Endothelial cell of umbilical vein (primary cell): ENCODE measurements at regions not wholly inside any gene's neighbourhood (a gene's known extent, or its start where the extent isn't known, plus 50 kb on each side); places are given as distances from the start of the nearest gene placed in this dataset.

ENCODE experiments used
- BruUV-seq: library from RNA; stranded (reverse); fragments of 400-500 nt; replicated peaks from 2 replicates; lab custom pipeline; 2021; lab: Mats Ljungman, UMichigan
- CTCF ChIA-PET: fragments of 300-600, 350-600 bp; sonication (Branson Sonifier 250); formaldehyde crosslinking; loops from one replicate; lab custom pipeline; 2021; ENCODE audit warnings: antibody characterized with exemption, inconsistent platforms; lab: Charles Lee
- POLR2A ChIA-PET: fragments of 300-600, 350-600 bp; sonication (Branson Sonifier 250); formaldehyde crosslinking; loops from one replicate; lab custom pipeline; 2021; ENCODE audit warnings: antibody characterized with exemption, inconsistent platforms; lab: Charles Lee
- DNase-seq: peaks from one replicate; pipeline ENCODE4 v3.0.0-alpha.2; 2011; ENCODE audit warnings: low read depth, low spot score
- FAIRE-seq: peaks from 2 replicates; lab custom pipeline; 2011; peaks lifted over from hg19 to GRCh38; lab: Jason Lieb, UNC
- H2AFZ ChIP-seq: 2 replicates; pipeline ENCODE4 v1.6.0; 2012; ENCODE audit warnings: low read depth, low read length, control low read depth, inconsistent platforms
- H3K27ac ChIP-seq: 2 replicates; pipeline ENCODE4 v1.5.1; 2011; ENCODE audit warnings: low read depth, mild to moderate bottlenecking, control low read depth, low read length, moderate library complexity; ENCODE audit not compliant: insufficient read depth
- H3K27me3 ChIP-seq, 2 experiments: 2 replicates each; pipeline versions ENCODE4 v1.6.0 to v1.6.1; 2011; ENCODE audit warnings: low read length in 2 of 2, mixed read lengths in 1 of 2; ENCODE audit not compliant: control insufficient read depth in 2 of 2, insufficient read depth in 2 of 2
- H3K36me3 ChIP-seq, 2 experiments: 2 replicates in 1 of 2; 3 replicates in 1 of 2; pipeline ENCODE4 v1.5.1; 2011; ENCODE audit warnings: low read length in 2 of 2, mild to moderate bottlenecking in 1 of 2, moderate library complexity in 1 of 2; ENCODE audit not compliant: control insufficient read depth in 2 of 2, insufficient read depth in 2 of 2; ENCODE audit errors: extremely low read depth in 1 of 2
- H3K4me1 ChIP-seq: 3 replicates; pipeline ENCODE4 v1.5.1; 2011; ENCODE audit warnings: mild to moderate bottlenecking, low read length; ENCODE audit not compliant: control insufficient read depth, insufficient read depth; ENCODE audit errors: extremely low read depth
- H3K4me2 ChIP-seq: 2 replicates; pipeline ENCODE4 v1.6.1; 2011; ENCODE audit warnings: low read length, control low read depth, mixed read lengths; ENCODE audit not compliant: insufficient read depth
- H3K4me3 ChIP-seq, 3 experiments: fragments of 200-600 bp in 1 of 3; sonication (generic), shearing (Covaris generic) in 1 of 3; replicated peaks in 1 of 3; 2 replicates each; pipeline ENCODE4 v1.5.1; 2011 to 2016; ENCODE audit warnings: control low read depth in 3 of 3, low read length in 3 of 3, mild to moderate bottlenecking in 2 of 3, inconsistent platforms in 1 of 3, low read depth in 1 of 3, moderate library complexity in 1 of 3; ENCODE audit not compliant: insufficient read depth in 1 of 3
- H3K79me2 ChIP-seq: 2 replicates; pipeline ENCODE4 v1.6.0; 2012; ENCODE audit warnings: low read length, inconsistent platforms; ENCODE audit not compliant: control insufficient read depth, insufficient read depth
- H3K9ac ChIP-seq: replicated peaks from 2 replicates; pipeline ENCODE3; 2011; ENCODE audit warnings: low read length, control low read depth; ENCODE audit not compliant: insufficient read depth; ENCODE audit errors: extremely low read depth
- H3K9me1 ChIP-seq: replicated peaks from 3 replicates; pipeline ENCODE4 v1.6.0; 2011; ENCODE audit warnings: mild to moderate bottlenecking, low read length; ENCODE audit not compliant: control insufficient read depth, insufficient read depth; ENCODE audit errors: extremely low read depth
- H3K9me3 ChIP-seq: replicated peaks from 2 replicates; pipeline ENCODE4 v1.5.1; 2012; ENCODE audit warnings: low read length, inconsistent platforms; ENCODE audit not compliant: control insufficient read depth, insufficient read depth
- H4K20me1 ChIP-seq: replicated peaks from 2 replicates; pipeline ENCODE3; 2011; ENCODE audit warnings: mild to moderate bottlenecking, low read length; ENCODE audit not compliant: control insufficient read depth, insufficient read depth; ENCODE audit errors: extremely low read depth
- EZH2 ChIP-seq: IDR thresholded peaks from 2 replicates; pipeline ENCODE4 v1.6.1; 2012; ENCODE audit warnings: borderline replicate concordance, low read depth, mild to moderate bottlenecking, moderate library complexity, low read length, inconsistent platforms; ENCODE audit not compliant: severe bottlenecking
- FOS ChIP-seq: IDR thresholded peaks from 2 replicates; pipeline ENCODE4 v1.6.1; 2011; ENCODE audit warnings: mild to moderate bottlenecking, low read length, moderate library complexity, borderline replicate concordance; ENCODE audit not compliant: insufficient read depth
- GATA2 ChIP-seq: IDR thresholded peaks from 2 replicates; pipeline ENCODE4 v1.7.0; 2011; ENCODE audit warnings: low read depth, mild to moderate bottlenecking, moderate library complexity, mixed read lengths, low read length; ENCODE audit not compliant: insufficient read length, insufficient read depth
- JUN ChIP-seq: IDR thresholded peaks from 2 replicates; pipeline ENCODE4 v1.6.1; 2011; ENCODE audit warnings: borderline replicate concordance, low read depth; ENCODE audit not compliant: insufficient read length, insufficient read depth
- MYC ChIP-seq: IDR thresholded peaks from one replicate; pipeline ENCODE4 v1.6.1; 2011; ENCODE audit warnings: mild to moderate bottlenecking, low read depth, low read length
- POLR2A ChIP-seq: IDR thresholded peaks from 2 replicates; pipeline ENCODE4 v1.6.1; 2012; ENCODE audit warnings: low read depth, mild to moderate bottlenecking, control low read depth, low read length
- POLR2AphosphoS5 ChIP-seq: IDR thresholded peaks from 2 replicates; pipeline ENCODE4 v1.6.1; 2012; ENCODE audit warnings: low read depth, mild to moderate bottlenecking, control low read depth, low read length, moderate library complexity; ENCODE audit not compliant: insufficient read depth
- dilution Hi-C: fragments of 300-500 bp; cut with MboI; formaldehyde crosslinking; loops from one replicate; pipeline ENCODE4 v1.15.0; 2019; ENCODE audit warnings: low sequenced_read_pairs; ENCODE audit not compliant: extremely low pct_ligation_motif_present
- intact Hi-C: fragments of 100-400 bp; cut with micrococcal nuclease; formaldehyde crosslinking; loops from one replicate; pipeline ENCODE4 v1.10.0; 2022
- TF ChIP-seq, protein P1 (sequence below): IDR thresholded peaks from 2 replicates; pipeline ENCODE4 v1.6.1; 2011; ENCODE audit not compliant: insufficient read depth, insufficient read length
- TF ChIP-seq, protein P2 (sequence below), 2 donors: IDR thresholded peaks; 1 replicate in 1 of 2; 2 replicates in 1 of 2; pipeline ENCODE4 v1.5.1; 2011; ENCODE audit warnings: low read length in 2 of 2, mild to moderate bottlenecking in 2 of 2, moderate library complexity in 2 of 2, control low read depth in 1 of 2, inconsistent platforms in 1 of 2, low read depth in 1 of 2; ENCODE audit not compliant: insufficient read depth in 1 of 2; ENCODE audit errors: extremely low read depth in 1 of 2

DNA sequence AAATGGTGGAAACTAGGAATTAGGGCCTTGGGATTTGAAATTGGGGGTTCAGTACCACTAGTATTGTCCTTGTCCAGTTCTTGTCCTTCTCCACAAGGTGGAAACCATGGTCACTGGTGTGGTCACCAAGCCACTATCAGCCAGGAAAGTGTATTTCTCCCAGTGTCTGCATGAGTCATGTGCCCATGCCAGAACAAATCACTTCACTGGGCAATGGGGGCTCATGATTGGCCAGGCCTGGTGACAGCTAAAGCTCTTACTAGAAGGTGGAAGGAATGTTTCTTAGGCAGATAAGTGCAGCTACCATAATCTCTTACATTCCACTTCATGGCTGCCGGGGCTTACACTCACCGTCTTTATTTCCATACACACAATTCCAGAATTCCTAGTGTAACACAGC is 124.8 kb upstream of the TACR1 start:
- TF ChIP-seq, protein P1, sequence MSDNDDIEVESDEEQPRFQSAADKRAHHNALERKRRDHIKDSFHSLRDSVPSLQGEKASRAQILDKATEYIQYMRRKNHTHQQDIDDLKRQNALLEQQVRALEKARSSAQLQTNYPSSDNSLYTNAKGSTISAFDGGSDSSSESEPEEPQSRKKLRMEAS: no peak
- TF ChIP-seq POLR2AphosphoS5 (no peak), POLR2A (no peak), FOS (no peak), JUN (no peak), MYC (no peak), EZH2 (no peak), GATA2 (no peak)
- TF ChIP-seq, protein P2, sequence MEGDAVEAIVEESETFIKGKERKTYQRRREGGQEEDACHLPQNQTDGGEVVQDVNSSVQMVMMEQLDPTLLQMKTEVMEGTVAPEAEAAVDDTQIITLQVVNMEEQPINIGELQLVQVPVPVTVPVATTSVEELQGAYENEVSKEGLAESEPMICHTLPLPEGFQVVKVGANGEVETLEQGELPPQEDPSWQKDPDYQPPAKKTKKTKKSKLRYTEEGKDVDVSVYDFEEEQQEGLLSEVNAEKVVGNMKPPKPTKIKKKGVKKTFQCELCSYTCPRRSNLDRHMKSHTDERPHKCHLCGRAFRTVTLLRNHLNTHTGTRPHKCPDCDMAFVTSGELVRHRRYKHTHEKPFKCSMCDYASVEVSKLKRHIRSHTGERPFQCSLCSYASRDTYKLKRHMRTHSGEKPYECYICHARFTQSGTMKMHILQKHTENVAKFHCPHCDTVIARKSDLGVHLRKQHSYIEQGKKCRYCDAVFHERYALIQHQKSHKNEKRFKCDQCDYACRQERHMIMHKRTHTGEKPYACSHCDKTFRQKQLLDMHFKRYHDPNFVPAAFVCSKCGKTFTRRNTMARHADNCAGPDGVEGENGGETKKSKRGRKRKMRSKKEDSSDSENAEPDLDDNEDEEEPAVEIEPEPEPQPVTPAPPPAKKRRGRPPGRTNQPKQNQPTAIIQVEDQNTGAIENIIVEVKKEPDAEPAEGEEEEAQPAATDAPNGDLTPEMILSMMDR (IDR thresholded peaks at IDR 0.05; ENCODE audit: extremely low read depth in 1 of 2, insufficient read depth in 1 of 2, low read depth in 1 of 2, low read length in 2 of 2): no peak
- dilution Hi-C loops: no loop called here
- H2AFZ ChIP-seq: no peak overlapping the region

More for the DNA sequence above, 124.8 kb upstream of the TACR1 start:
- POLR2A ChIA-PET: no interaction called here
- H3K9ac ChIP-seq: no peak overlapping the region
- no peak overlapping the region for H3K27ac ChIP-seq
- H3K9me3 ChIP-seq: no peaks in the 10 kb centered on the region
- H3K9me1 ChIP-seq: no peaks in the 10 kb centered on the region
- H4K20me1 ChIP-seq: no peaks in the 10 kb centered on the region
- DNase-seq (no peak), FAIRE-seq (no peak)
- H3K27me3 ChIP-seq: no peaks in the 10 kb centered on the region
- no TSS peak for BruUV-seq
- no peak overlapping the region for H3K4me2 ChIP-seq
- intact Hi-C loops: no loop called here
- H3K36me3 ChIP-seq: no peaks in the 10 kb centered on the region
- H3K79me2 ChIP-seq: no peaks in the 10 kb centered on the region
- no peak overlapping the region for H3K4me3 ChIP-seq
- H3K4me1 ChIP-seq: no peaks in the 10 kb centered on the region
- CTCF ChIA-PET: interaction anchor here (1.1 kb wide), 1 partner anchor 25 kb away, joined by 3 read pairs; no protein-coding TSS in a partner anchor
